Glutamatergic neuron (in vitro differentiated cells): ENCODE measurements at regions not wholly inside any gene's neighbourhood (a gene's known extent, or its start where the extent isn't known, plus 50 kb on each side); places are given as distances from the start of the nearest gene placed in this dataset.

Experiments used
- DNase-seq: peaks from one replicate; pipeline ENCODE4 v3.0.0; 2022
- H3K27ac Mint-ChIP-seq: one replicate; pipeline ENCODE4 v1.8.0; 2020; ENCODE audit warnings: mild to moderate bottlenecking, mixed read lengths, inconsistent platforms; ENCODE audit not compliant: unreplicated experiment
- H3K27me3 Mint-ChIP-seq: one replicate; pipeline ENCODE4 v1.8.0; 2020; ENCODE audit warnings: mild to moderate bottlenecking, moderate library complexity, mixed read lengths, inconsistent platforms; ENCODE audit not compliant: unreplicated experiment
- H3K36me3 Mint-ChIP-seq: one replicate; pipeline ENCODE4 v1.8.0; 2020; ENCODE audit warnings: mild to moderate bottlenecking, mixed read lengths, inconsistent platforms; ENCODE audit not compliant: unreplicated experiment
- H3K4me1 Mint-ChIP-seq: one replicate; pipeline ENCODE4 v1.8.0; 2020; ENCODE audit warnings: mild to moderate bottlenecking, low read depth, mixed read lengths, inconsistent platforms; ENCODE audit not compliant: unreplicated experiment
- H3K4me3 Mint-ChIP-seq: one replicate; pipeline ENCODE4 v1.8.0; 2020; ENCODE audit warnings: mild to moderate bottlenecking, mixed read lengths, inconsistent platforms; ENCODE audit not compliant: unreplicated experiment
- H3K9me3 Mint-ChIP-seq: one replicate; pipeline ENCODE4 v1.8.0; 2020; ENCODE audit warnings: mild to moderate bottlenecking, moderate library complexity, mixed read lengths, inconsistent platforms; ENCODE audit not compliant: unreplicated experiment
- CTCF ChIP-seq: fragments of 200-600 bp; sonication (generic); IDR thresholded peaks from one replicate; pipeline ENCODE4 v1.5.0; 2021; ENCODE audit not compliant: partially characterized antibody, unreplicated experiment

- no peak overlapping the region for H3K4me3 Mint-ChIP-seq
- no peak overlapping the region for H3K27ac Mint-ChIP-seq
- no peak for TF ChIP-seq CTCF
- no peaks in the 10 kb centered on the region for H3K36me3 Mint-ChIP-seq
- H3K9me3 Mint-ChIP-seq = no peaks in the 10 kb centered on the region
- H3K4me1 Mint-ChIP-seq = no peaks in the 10 kb centered on the region
- DNase-seq = no peak
- no peaks in the 10 kb centered on the region for H3K27me3 Mint-ChIP-seq
Observed at GRCh38 chr7:53191836-53192443, 156.5 kb downstream of the POM121L12 start.

- no peaks in the 10 kb centered on the region for H3K4me1 Mint-ChIP-seq
- H3K27me3 Mint-ChIP-seq = no peaks in the 10 kb centered on the region
- H3K36me3 Mint-ChIP-seq = peaks cover 5% of the 10 kb centered on the region
- no peak overlapping the region for H3K4me3 Mint-ChIP-seq
- no peak for TF ChIP-seq CTCF
- DNase-seq = no peak
- H3K27ac Mint-ChIP-seq = no peak overlapping the region
- H3K9me3 Mint-ChIP-seq = peaks cover 2% of the 10 kb centered on the region
Observed at GRCh38 chr7:53205006-53205405, 169.6 kb downstream of the POM121L12 start.

DNA sequence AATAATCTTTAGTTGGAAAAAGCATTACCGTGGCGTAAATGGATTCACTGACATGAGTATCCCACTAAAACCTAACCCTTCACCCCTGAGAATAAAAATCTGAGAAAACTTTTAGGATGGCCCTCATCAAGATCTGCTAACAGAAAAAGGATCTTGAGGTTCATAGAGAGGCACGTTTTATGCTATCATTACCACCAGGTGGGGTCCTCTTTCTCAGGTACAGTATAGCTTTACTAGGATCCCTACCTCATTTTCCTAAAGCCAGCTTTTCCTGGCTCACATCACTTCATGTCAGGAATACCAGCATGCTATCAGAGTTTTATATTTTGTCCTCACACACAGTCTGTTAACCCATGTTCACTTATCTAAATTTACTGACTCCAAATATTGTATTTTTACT lies 173.7 kb downstream of the POM121L12 start:
- H3K9me3 Mint-ChIP-seq = peaks cover 7% of the 10 kb centered on the region
- no peak for TF ChIP-seq CTCF
- no peak overlapping the region for H3K27ac Mint-ChIP-seq
- no peaks in the 10 kb centered on the region for H3K27me3 Mint-ChIP-seq
- no peak overlapping the region for H3K4me3 Mint-ChIP-seq
- no peak for DNase-seq
- peaks cover 11% of the 10 kb centered on the region for H3K36me3 Mint-ChIP-seq
- no peaks in the 10 kb centered on the region for H3K4me1 Mint-ChIP-seq

DNA sequence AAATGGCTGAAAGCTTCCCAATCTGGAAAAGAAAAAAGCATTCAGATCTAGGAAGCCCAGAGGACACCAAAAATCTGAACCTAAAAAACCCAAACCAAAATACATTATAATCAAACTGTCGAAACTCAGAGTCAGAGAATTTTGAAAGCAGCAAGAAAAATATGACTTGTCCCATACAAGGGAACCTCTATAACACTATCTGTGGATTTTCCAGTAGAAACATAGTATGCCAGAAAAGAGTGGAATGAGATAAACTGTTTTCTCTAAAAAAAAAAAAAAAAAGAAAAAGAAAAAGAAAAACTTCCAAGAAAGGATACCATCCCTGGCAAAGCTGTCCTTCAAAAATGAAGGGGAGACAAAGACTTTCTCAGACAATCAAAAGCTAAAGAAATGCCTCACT lies 179.0 kb downstream of the POM121L12 start:
- Mint-ChIP-seq H3K9me3 (peaks cover 10% of the 10 kb centered on the region), H3K4me1 (no peaks in the 10 kb centered on the region), H3K36me3 (peaks cover 24% of the 10 kb centered on the region), H3K27ac (no peak overlapping the region), H3K4me3 (no peak overlapping the region), H3K27me3 (no peaks in the 10 kb centered on the region)
- DNase-seq = no peak
- TF ChIP-seq CTCF = no peak

- no peaks in the 10 kb centered on the region for H3K27me3 Mint-ChIP-seq
- H3K4me1 Mint-ChIP-seq = peaks cover 7% of the 10 kb centered on the region
- peak; percentile 64 for DNase-seq
- H3K36me3 Mint-ChIP-seq = peaks cover 20% of the 10 kb centered on the region
- TF ChIP-seq CTCF = no peak
- peaks cover 8% of the 10 kb centered on the region for H3K9me3 Mint-ChIP-seq
- peak overlapping the region; percentile 83 for H3K4me3 Mint-ChIP-seq
- no peak overlapping the region for H3K27ac Mint-ChIP-seq
Observed at GRCh38 chr7:53218730-53219504, 183.5 kb downstream of the POM121L12 start.
